ENCODE measurements at regions not wholly inside any gene's neighbourhood (a gene's known extent, or its start where the extent isn't known, plus 50 kb on each side); places are given as distances from the start of the nearest gene placed in this dataset.
"Not testable (repeated sequence)": the region's sequence is repeated elsewhere in the genome, so short reads cannot be mapped to it uniquely, and the experiment has no call there.

GRCh38 chr2:55782528-55783173 is 89.0 kb upstream of the PNPT1 start:
- TF ChIP-seq JUND (IDR thresholded peaks at IDR 0.05; ENCODE audit: low read depth): no peak
- DNase-seq (ENCODE audit: low read depth in 1 of 2, low spot score in 1 of 2): no peak
- in situ Hi-C loops (cut with HindIII; ENCODE audit: low pct_unique_long_range_greater_than_20kb, low sequenced_read_pairs): no loop called here

GRCh38 chr2:55781542-55781941 is 87.9 kb upstream of the PNPT1 start:
- DNase-seq (ENCODE audit: low read depth in 1 of 2, low spot score in 1 of 2): no peak
- no peak for TF ChIP-seq JUND (IDR thresholded peaks at IDR 0.05; ENCODE audit: low read depth)
- in situ Hi-C loops (cut with HindIII; ENCODE audit: low pct_unique_long_range_greater_than_20kb, low sequenced_read_pairs): no loop called here

- no peak for DNase-seq (ENCODE audit: low read depth in 1 of 2, low spot score in 1 of 2)
- in situ Hi-C loops (cut with HindIII; ENCODE audit: low pct_unique_long_range_greater_than_20kb, low sequenced_read_pairs): no loop called here
- TF ChIP-seq JUND (IDR thresholded peaks at IDR 0.05; ENCODE audit: low read depth): no peak
Observed at GRCh38 chr2:55780697-55781096, 87.1 kb upstream of the PNPT1 start.

- DNase-seq (ENCODE audit: low read depth in 1 of 2, low spot score in 1 of 2): peak; percentile 21 to 93
- TF ChIP-seq JUND (IDR thresholded peaks at IDR 0.05; ENCODE audit: low read depth): peak; percentile 100
- in situ Hi-C loops (cut with HindIII; ENCODE audit: low pct_unique_long_range_greater_than_20kb, low sequenced_read_pairs): no loop called here
Observed at GRCh38 chr2:55779459-55780421, 86.1 kb upstream of the PNPT1 start.

- in situ Hi-C loops (cut with HindIII; ENCODE audit: low pct_unique_long_range_greater_than_20kb, low sequenced_read_pairs): no loop called here
- TF ChIP-seq JUND (IDR thresholded peaks at IDR 0.05; ENCODE audit: low read depth): no peak
- no peak for DNase-seq (ENCODE audit: low read depth in 1 of 2, low spot score in 1 of 2)
Observed at GRCh38 chr2:55776966-55777365, 83.3 kb upstream of the PNPT1 start.

- no peak for DNase-seq (ENCODE audit: low read depth in 1 of 2, low spot score in 1 of 2)
- no peak for TF ChIP-seq JUND (IDR thresholded peaks at IDR 0.05; ENCODE audit: low read depth)
- in situ Hi-C loops (cut with HindIII; ENCODE audit: low pct_unique_long_range_greater_than_20kb, low sequenced_read_pairs): no loop called here
Observed at GRCh38 chr2:55776479-55776878, 82.8 kb upstream of the PNPT1 start.

- DNase-seq (ENCODE audit: low read depth in 1 of 2, low spot score in 1 of 2): no peak
- in situ Hi-C loops (cut with HindIII; ENCODE audit: low pct_unique_long_range_greater_than_20kb, low sequenced_read_pairs): no loop called here
- no peak for TF ChIP-seq JUND (IDR thresholded peaks at IDR 0.05; ENCODE audit: low read depth)
Observed at GRCh38 chr2:55775828-55776227, 82.2 kb upstream of the PNPT1 start.

GRCh38 chr2:55773651-55774050 is 80.0 kb upstream of the PNPT1 start:
- DNase-seq (ENCODE audit: low read depth in 1 of 2, low spot score in 1 of 2); in situ Hi-C loops (cut with HindIII; ENCODE audit: low pct_unique_long_range_greater_than_20kb, low sequenced_read_pairs): not testable (repeated sequence)

- no peak for TF ChIP-seq JUND (IDR thresholded peaks at IDR 0.05; ENCODE audit: low read depth)
Observed at GRCh38 chr2:55772109-55772980, 78.7 kb upstream of the PNPT1 start.

GRCh38 chr2:55771612-55772011 is 78.0 kb upstream of the PNPT1 start:
- in situ Hi-C loops (cut with HindIII; ENCODE audit: low pct_unique_long_range_greater_than_20kb, low sequenced_read_pairs): no loop called here
- TF ChIP-seq JUND (IDR thresholded peaks at IDR 0.05; ENCODE audit: low read depth): no peak
- DNase-seq (ENCODE audit: low read depth in 1 of 2, low spot score in 1 of 2): peak; percentile 38 to 47

More at GRCh38 chr2:55772109-55772980, 78.7 kb upstream of the PNPT1 start:
- DNase-seq (ENCODE audit: low read depth in 1 of 2, low spot score in 1 of 2): no peak
- in situ Hi-C loops (cut with HindIII; ENCODE audit: low pct_unique_long_range_greater_than_20kb, low sequenced_read_pairs): no loop called here

GRCh38 chr2:55768991-55769390 is 75.3 kb upstream of the PNPT1 start:
- TF ChIP-seq JUND (IDR thresholded peaks at IDR 0.05; ENCODE audit: low read depth): no peak
- in situ Hi-C loops (cut with HindIII; ENCODE audit: low pct_unique_long_range_greater_than_20kb, low sequenced_read_pairs): no loop called here
- no peak for DNase-seq (ENCODE audit: low read depth in 1 of 2, low spot score in 1 of 2)

- in situ Hi-C loops (cut with HindIII; ENCODE audit: low pct_unique_long_range_greater_than_20kb, low sequenced_read_pairs): no loop called here
Observed at GRCh38 chr2:55766947-55767346, 73.3 kb upstream of the PNPT1 start.

GRCh38 chr2:55765708-55766107 is 72.1 kb upstream of the PNPT1 start:
- in situ Hi-C loops (cut with HindIII; ENCODE audit: low pct_unique_long_range_greater_than_20kb, low sequenced_read_pairs); DNase-seq (ENCODE audit: low read depth in 1 of 2, low spot score in 1 of 2): not testable (repeated sequence)

More at GRCh38 chr2:55766947-55767346, 73.3 kb upstream of the PNPT1 start:
- DNase-seq (ENCODE audit: low read depth in 1 of 2, low spot score in 1 of 2): no peak
- no peak for TF ChIP-seq JUND (IDR thresholded peaks at IDR 0.05; ENCODE audit: low read depth)
